Inflammatory macrophage treated with lipopolysaccharide for 4 hours (primary cell): ENCODE measurements at regions not wholly inside any gene's neighbourhood (a gene's known extent, or its start where the extent isn't known, plus 50 kb on each side); places are given as distances from the start of the nearest gene placed in this dataset.

ENCODE experiments used
- DNase-seq: peaks from one replicate; pipeline ENCODE4 v3.0.0-alpha.2; 2020

GRCh38 chr5:135135530-135136226 lies 101.7 kb upstream of the PITX1 start:
- peak; percentile 68 for DNase-seq

DNA sequence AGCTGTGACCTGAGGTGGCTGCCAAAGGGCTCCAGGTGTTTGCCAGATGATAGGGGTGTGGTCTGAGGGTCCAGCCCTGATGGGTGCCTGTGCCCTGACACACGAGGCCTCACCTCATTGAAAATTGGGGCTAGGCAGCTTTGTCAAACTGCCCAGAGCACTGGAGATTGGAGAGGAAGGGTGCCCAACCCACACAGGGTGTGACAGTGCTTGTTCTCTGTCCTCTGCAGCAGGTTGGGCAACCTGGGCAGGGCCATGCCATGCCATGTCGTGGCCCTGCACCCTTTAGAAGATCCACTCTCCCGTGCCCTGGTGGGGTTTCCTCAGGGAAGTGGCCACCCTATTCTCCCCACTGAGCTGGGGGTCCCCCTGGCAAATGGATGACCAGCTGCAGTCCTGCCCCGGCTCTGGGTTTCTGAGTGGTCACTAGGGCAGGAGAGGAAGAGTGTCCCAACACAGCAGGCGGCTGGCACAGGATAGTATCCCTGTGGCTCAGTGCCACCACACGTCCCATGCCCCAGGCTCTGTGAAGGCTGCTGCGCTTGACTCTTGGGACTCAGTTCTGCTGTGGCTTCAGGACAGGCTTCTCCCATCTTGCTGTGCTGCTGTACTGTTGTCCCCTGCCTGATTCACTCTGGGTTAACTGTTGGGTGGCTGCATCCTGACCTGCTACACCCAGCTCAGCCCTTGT lies 100.8 kb upstream of the PITX1 start:
- no peak for DNase-seq

DNA sequence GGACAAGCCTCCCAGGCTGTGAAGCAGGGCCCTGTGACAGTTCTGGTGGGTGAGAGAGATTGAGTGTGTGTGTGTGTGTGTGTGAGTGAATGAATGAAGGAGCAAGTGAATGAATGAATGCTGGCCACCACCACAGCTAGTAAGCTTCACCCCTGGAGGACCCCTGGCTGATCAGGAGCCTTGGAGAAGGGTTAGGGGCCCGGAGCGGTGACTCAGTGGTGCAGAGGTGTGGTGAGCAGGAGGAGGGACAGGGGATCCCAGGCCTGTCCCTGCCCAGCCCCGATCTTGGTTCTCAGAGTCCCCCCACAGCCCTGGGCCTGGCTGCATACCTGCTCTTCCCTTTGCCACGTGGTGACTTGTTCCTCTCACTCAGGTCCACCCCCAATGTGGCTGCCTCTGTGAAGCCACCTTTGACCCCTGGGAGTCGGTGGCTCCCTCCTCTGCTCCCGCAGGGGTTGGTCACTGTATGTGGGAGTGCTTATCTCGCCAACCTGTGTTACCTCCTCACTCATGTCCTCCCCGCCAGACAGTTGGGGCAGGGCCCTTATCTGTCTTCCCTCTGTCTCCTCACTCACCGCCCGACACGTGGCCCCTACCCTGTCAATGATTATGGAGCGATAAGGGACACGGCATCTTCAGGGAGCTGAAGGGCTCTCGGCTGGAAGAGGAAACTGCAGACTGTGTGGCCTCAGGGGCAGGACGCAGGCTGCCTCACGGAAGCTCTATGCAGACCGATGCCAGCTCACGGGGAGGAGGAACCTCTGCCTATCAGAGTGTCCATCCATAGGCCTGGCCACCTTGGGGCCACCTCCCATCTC lies 99.9 kb upstream of the PITX1 start:
- DNase-seq: no peak

- no peak for DNase-seq
Measured at GRCh38 chr5:135133181-135133580, 99.2 kb upstream of the PITX1 start.

DNA sequence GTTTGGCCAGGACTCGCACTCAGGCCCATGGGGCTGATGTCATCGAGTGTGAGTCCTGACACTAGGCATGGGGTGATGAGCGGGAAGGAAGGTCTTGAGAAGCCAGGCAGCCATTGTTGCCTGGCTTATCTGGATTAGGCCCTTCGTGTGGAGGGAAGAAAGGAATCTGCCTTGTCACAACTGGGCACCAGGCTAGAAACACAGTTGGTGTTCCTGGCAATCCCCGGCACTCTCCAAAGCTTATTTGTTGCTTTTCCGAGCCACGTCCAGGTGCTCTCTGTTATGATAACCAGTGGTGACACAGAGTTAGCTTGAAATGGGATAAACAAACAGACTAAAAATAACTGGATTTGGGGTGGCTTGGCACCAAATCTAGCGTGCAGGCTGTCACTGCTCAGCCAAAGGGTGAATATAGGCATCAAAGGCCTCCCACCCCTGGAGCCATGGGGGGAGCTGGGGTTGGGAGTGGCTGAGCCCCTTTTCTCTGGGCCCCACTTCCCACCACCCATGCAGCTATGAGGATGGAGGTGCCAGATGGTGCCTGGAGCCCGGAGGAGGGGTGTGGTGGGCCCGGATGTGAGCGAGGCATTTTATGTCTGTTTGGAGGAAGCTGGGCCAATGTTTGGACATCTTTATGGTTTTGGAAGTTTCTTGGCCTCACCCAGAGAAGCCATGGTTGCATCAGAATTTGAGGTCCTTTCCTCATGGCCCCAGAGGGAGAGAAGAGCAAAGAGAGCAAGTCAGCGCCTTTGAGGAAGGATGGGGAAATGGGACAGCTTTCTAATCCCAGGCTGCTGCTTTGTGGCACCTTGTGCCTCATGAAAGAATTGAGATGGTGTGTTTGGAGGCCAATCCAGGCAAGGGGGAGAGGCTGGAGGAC lies 98.0 kb upstream of the PITX1 start:
- DNase-seq: peak; percentile 80

DNA sequence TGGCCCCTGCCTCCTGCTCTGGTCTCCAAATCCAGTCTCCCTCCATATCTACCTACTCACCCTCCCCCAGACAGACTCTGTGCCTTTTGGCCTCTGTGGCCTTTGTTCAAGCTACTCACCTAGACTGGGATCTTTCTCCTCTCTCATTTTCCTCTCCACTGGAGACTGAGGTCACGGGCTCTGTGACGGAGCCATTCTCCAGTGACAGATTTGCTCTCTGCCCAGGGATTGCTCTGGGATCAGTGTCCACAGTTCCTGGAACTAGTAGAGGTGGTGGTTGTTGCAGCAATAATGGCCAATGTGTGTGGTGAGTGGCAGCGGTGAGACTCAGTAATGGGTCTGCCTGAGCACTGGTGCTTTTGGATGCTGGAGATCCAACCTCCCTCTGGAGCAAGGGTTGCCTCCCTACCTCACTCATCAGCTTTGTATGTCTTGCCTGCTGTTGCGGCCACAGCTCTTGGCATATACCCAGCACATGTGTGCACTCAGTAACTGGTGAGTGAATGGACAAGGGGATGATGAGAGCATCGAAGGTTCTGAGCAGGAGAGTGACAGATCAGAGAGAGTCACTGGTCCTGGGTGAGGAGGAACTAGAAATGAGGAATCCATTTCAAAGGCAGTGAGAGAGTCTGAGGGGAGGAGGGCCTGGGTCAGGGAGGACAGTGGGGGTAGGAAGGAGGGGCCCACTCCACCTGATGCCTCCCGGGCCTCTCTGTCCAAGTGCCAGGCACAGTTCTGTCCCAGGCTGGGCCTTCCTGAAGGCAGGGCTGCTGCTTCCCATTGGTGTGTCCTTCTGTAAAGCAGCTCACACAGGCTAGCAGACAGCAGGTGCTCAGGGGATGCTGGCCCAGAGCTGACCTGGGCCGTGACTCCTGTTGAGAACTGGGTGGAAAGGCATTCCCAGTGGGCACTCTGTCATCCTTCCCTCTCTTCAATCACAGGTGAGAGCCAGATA lies 96.5 kb upstream of the PITX1 start:
- DNase-seq: no peak

GRCh38 chr5:135129307-135129706 lies 95.3 kb upstream of the PITX1 start:
- DNase-seq: no peak

DNA sequence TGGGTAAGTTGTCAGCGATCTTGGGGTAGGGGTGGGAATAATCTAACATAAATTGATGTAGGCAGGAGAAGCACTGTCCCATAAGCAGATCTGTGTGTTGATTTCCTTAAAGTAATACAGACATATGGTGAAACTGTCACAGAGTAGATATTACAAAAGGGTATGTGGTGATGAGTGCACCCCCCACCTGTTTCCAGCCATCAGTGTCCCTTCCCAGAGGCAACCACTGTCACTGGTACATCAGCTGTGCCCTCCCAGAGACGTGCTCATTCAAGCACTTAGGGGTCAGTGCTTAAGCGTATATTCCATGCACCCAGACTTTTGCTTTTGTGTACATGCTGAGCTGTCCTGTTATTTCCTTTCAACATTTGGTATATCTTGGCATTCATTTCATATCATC lies 94.3 kb upstream of the PITX1 start:
- DNase-seq: no peak

- DNase-seq: no peak
Measured at GRCh38 chr5:135127439-135128240, 93.6 kb upstream of the PITX1 start.

GRCh38 chr5:135126688-135127438 lies 92.8 kb upstream of the PITX1 start:
- DNase-seq: no peak

GRCh38 chr5:135124724-135125123 lies 90.7 kb upstream of the PITX1 start:
- DNase-seq: no peak

GRCh38 chr5:135124128-135124527 lies 90.1 kb upstream of the PITX1 start:
- no peak for DNase-seq

- DNase-seq: no peak
Measured at GRCh38 chr5:135122797-135123196, 88.8 kb upstream of the PITX1 start.

GRCh38 chr5:135120951-135121350 lies 86.9 kb upstream of the PITX1 start:
- no peak for DNase-seq

GRCh38 chr5:135119481-135119880 lies 85.5 kb upstream of the PITX1 start:
- peak; percentile 43 for DNase-seq

DNA sequence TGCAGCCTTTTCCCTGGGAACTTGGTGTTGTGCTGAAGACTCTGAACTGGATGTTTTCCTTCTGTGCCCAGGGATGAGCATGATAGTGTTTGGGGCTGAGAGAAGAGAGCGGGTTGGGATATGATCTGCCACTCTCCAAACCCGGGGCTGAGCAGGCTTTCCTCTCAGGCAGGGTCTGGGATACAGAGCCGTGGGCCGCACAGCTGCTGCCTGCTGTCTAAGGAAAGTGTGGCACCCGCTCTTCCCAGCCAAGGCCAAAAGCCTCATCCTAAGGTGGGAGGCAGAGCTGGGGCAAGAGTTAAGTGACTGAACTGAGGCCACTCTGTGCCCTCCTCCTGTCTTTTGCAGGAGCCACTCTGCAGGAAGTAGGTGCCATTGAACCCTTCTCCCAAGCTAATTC lies 83.6 kb upstream of the PITX1 start:
- no peak for DNase-seq

DNA sequence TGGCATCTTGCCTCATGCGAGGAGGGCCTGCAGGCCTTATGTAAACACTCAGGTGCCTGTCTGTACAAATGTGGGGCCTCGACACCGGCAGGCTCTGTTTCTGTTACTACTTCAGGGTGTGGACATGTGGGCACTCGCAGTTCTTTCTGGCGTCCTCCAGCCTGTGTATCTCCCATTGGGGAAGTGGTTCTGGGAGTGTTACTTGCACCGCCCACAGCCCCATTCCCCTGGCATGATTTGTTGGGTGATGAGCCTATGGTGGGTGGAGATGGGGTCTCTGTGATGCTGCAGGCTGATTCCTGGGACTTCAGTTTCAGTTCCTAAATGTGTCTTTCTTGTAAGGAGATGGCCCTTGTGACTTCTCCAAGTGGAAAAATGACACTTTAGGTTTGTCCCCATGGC lies 82.1 kb upstream of the PITX1 start:
- DNase-seq: peak; percentile 97

DNA sequence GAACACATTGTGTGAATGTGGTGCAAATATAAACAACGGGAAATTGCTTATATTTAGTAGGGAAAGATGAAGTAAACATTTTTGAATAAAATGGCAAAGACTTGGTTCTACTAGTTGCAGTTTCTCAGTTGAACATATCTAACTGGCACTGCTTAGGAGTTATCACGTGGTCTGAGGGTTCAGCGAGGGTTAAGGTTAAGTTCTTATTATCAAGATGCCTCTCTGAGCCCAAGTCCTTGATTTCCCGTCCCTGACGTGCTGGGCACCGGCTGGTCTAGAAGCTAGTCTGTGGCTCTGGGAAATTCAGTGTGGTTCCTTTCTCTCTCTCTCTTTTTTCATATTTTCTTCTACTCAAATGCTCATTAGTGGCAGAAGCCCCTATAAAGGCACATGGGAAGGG lies 81.6 kb upstream of the PITX1 start:
- DNase-seq: no peak

- DNase-seq: no peak
Measured at GRCh38 chr5:135114759-135115158, 80.7 kb upstream of the PITX1 start.
